GM23338 (cell line): ENCODE measurements at regions not wholly inside any gene's neighbourhood (a gene's known extent, or its start where the extent isn't known, plus 50 kb on each side); places are given as distances from the start of the nearest gene placed in this dataset.

Experiments
- ATAC-seq: fragments of 200-7000 bp; cut with Tn5 transposase; 3 replicates; pipeline ENCODE4 v1.9.1; 2020
- DNase-seq: peaks from one replicate; pipeline ENCODE4 v3.0.0-alpha.2; 2015; ENCODE audit warnings: low spot score
- H2AFZ ChIP-seq: fragments of 200-600 bp; sonication (generic); 2 replicates; pipeline ENCODE4 v1.8.0; 2016; ENCODE audit warnings: antibody characterized with exemption, mild to moderate bottlenecking, moderate library complexity
- H3F3A ChIP-seq: fragments of 200-600 bp; sonication (generic); replicated peaks from 2 replicates; pipeline ENCODE4 v1.8.0; 2017; ENCODE audit warnings: antibody characterized with exemption, mixed run types, low read depth
- H3K27ac ChIP-seq: fragments of 200-600 bp; sonication (generic); 2 replicates; pipeline ENCODE4 v1.6.1; 2016; ENCODE audit warnings: low read depth
- H3K27me3 ChIP-seq: fragments of 200-600 bp; sonication (generic); 2 replicates; pipeline ENCODE4 v1.8.0; 2016; ENCODE audit warnings: mild to moderate bottlenecking, mixed run types, moderate library complexity; ENCODE audit not compliant: insufficient read depth
- H3K36me3 ChIP-seq: fragments of 200-600 bp; sonication (generic); 2 replicates; pipeline ENCODE4 v1.8.0; 2016; ENCODE audit warnings: mild to moderate bottlenecking; ENCODE audit not compliant: insufficient read depth
- H3K4me1 ChIP-seq: fragments of 200-600 bp; sonication (generic); 2 replicates; pipeline ENCODE4 v1.8.0; 2016; ENCODE audit warnings: mild to moderate bottlenecking, moderate library complexity; ENCODE audit not compliant: insufficient read depth
- H3K4me2 ChIP-seq: fragments of 200-600 bp; sonication (generic); 2 replicates; pipeline ENCODE4 v1.7.1; 2017; ENCODE audit warnings: mixed run types
- H3K4me3 ChIP-seq: fragments of 200-600 bp; sonication (generic); 2 replicates; pipeline ENCODE4 v1.6.1; 2016; ENCODE audit warnings: mixed run types
- H3K79me2 ChIP-seq: fragments of 200-600 bp; sonication (generic); replicated peaks from 2 replicates; pipeline ENCODE4 v1.8.0; 2017; ENCODE audit warnings: mild to moderate bottlenecking; ENCODE audit not compliant: insufficient read depth
- H3K9me2 ChIP-seq: fragments of 200-600 bp; sonication (generic); 2 replicates; pipeline ENCODE4 v1.8.0; 2017; ENCODE audit not compliant: insufficient read depth
- H4K20me1 ChIP-seq: fragments of 200-600 bp; sonication (generic); replicated peaks from 2 replicates; pipeline ENCODE4 v1.8.0; 2017; ENCODE audit warnings: mild to moderate bottlenecking; ENCODE audit not compliant: insufficient read depth
- H3K27ac Mint-ChIP-seq: 2 replicates; pipeline ENCODE4 v1.8.0; 2020; ENCODE audit warnings: inconsistent platforms, mild to moderate bottlenecking, moderate library complexity, mixed read lengths
- H3K27me3 Mint-ChIP-seq: 3 replicates; pipeline ENCODE4 v1.8.0; 2022; ENCODE audit warnings: low read depth, mild to moderate bottlenecking, moderate library complexity, mixed read lengths, inconsistent platforms; ENCODE audit not compliant: insufficient read depth, poor library complexity
- H3K36me3 Mint-ChIP-seq: 3 replicates; pipeline ENCODE4 v1.8.0; 2021; ENCODE audit warnings: low read depth, mild to moderate bottlenecking, inconsistent platforms, moderate library complexity, mixed read lengths
- H3K4me1 Mint-ChIP-seq: 3 replicates; pipeline ENCODE4 v1.8.0; 2020; ENCODE audit warnings: mild to moderate bottlenecking, inconsistent platforms, mixed read lengths
- H3K4me3 Mint-ChIP-seq: 3 replicates; pipeline ENCODE4 v1.8.0; 2021; ENCODE audit warnings: moderate library complexity, mild to moderate bottlenecking, inconsistent platforms, mixed read lengths
- H3K9me3 Mint-ChIP-seq: 3 replicates; pipeline ENCODE4 v1.8.0; 2020; ENCODE audit warnings: moderate library complexity, mild to moderate bottlenecking, inconsistent platforms, mixed read lengths
- CREB1 ChIP-seq: fragments of 250-450 bp; sonication (Bioruptor Pico); IDR thresholded peaks from 2 replicates; pipeline ENCODE4 v1.5.0; 2020; ENCODE audit warnings: low read depth, mild to moderate bottlenecking, moderate library complexity
- EZH2 ChIP-seq: fragments of 200-600 bp; sonication (generic); IDR thresholded peaks from one replicate; pipeline ENCODE4 v1.8.0; 2017; ENCODE audit warnings: antibody characterized with exemption, mild to moderate bottlenecking, low read depth; ENCODE audit not compliant: unreplicated experiment
- EZH2phosphoT487 ChIP-seq: fragments of 200-600 bp; sonication (generic); IDR thresholded peaks from one replicate; pipeline ENCODE4 v1.8.1; 2018; ENCODE audit warnings: antibody characterized with exemption; ENCODE audit not compliant: unreplicated experiment
- JUNB ChIP-seq: IDR thresholded peaks from one replicate; pipeline ENCODE4 v1.6.1; 2016; ENCODE audit warnings: antibody characterized with exemption; ENCODE audit not compliant: unreplicated experiment
- NANOG ChIP-seq: IDR thresholded peaks from 2 replicates; pipeline ENCODE4 v1.6.1; 2016; ENCODE audit warnings: antibody characterized with exemption, borderline replicate concordance
- POLR2AphosphoS5 ChIP-seq: IDR thresholded peaks from 2 replicates; pipeline ENCODE4 v1.6.1; 2016; ENCODE audit warnings: antibody characterized with exemption, low read depth
- ZNF331 ChIP-seq: fragments of 250-450 bp; sonication (Bioruptor Pico); IDR thresholded peaks from 2 replicates; pipeline ENCODE4 v1.5.0; 2020; ENCODE audit warnings: low read depth, mild to moderate bottlenecking, moderate library complexity
- TF ChIP-seq, protein P1 (sequence below), 2 experiments: fragments of 200-600 bp in 1 of 2; sonication (generic) in 1 of 2; conservative IDR thresholded peaks; 2 replicates each; pipeline versions ENCODE4 v1.5.1 to v1.6.1; 2016 to 2017; ENCODE audit warnings: antibody characterized with exemption in 2 of 2, low read depth in 2 of 2, mild to moderate bottlenecking in 2 of 2, moderate library complexity in 1 of 2
- TF ChIP-seq, protein P2 (sequence below): IDR thresholded peaks from one replicate; pipeline ENCODE4 v1.6.1; 2018; ENCODE audit warnings: antibody characterized with exemption; ENCODE audit not compliant: unreplicated experiment
- TF ChIP-seq, protein P3 (sequence below): fragments of 250-450 bp; sonication (Bioruptor Pico); IDR thresholded peaks from 2 replicates; pipeline ENCODE4 v1.5.0; 2020; ENCODE audit warnings: mild to moderate bottlenecking, moderate library complexity

- TF ChIP-seq, protein P1, sequence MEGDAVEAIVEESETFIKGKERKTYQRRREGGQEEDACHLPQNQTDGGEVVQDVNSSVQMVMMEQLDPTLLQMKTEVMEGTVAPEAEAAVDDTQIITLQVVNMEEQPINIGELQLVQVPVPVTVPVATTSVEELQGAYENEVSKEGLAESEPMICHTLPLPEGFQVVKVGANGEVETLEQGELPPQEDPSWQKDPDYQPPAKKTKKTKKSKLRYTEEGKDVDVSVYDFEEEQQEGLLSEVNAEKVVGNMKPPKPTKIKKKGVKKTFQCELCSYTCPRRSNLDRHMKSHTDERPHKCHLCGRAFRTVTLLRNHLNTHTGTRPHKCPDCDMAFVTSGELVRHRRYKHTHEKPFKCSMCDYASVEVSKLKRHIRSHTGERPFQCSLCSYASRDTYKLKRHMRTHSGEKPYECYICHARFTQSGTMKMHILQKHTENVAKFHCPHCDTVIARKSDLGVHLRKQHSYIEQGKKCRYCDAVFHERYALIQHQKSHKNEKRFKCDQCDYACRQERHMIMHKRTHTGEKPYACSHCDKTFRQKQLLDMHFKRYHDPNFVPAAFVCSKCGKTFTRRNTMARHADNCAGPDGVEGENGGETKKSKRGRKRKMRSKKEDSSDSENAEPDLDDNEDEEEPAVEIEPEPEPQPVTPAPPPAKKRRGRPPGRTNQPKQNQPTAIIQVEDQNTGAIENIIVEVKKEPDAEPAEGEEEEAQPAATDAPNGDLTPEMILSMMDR (conservative IDR thresholded peaks at IDR 0.05; ENCODE audit: low read depth in 2 of 2): no peak
- TF ChIP-seq, protein P2, sequence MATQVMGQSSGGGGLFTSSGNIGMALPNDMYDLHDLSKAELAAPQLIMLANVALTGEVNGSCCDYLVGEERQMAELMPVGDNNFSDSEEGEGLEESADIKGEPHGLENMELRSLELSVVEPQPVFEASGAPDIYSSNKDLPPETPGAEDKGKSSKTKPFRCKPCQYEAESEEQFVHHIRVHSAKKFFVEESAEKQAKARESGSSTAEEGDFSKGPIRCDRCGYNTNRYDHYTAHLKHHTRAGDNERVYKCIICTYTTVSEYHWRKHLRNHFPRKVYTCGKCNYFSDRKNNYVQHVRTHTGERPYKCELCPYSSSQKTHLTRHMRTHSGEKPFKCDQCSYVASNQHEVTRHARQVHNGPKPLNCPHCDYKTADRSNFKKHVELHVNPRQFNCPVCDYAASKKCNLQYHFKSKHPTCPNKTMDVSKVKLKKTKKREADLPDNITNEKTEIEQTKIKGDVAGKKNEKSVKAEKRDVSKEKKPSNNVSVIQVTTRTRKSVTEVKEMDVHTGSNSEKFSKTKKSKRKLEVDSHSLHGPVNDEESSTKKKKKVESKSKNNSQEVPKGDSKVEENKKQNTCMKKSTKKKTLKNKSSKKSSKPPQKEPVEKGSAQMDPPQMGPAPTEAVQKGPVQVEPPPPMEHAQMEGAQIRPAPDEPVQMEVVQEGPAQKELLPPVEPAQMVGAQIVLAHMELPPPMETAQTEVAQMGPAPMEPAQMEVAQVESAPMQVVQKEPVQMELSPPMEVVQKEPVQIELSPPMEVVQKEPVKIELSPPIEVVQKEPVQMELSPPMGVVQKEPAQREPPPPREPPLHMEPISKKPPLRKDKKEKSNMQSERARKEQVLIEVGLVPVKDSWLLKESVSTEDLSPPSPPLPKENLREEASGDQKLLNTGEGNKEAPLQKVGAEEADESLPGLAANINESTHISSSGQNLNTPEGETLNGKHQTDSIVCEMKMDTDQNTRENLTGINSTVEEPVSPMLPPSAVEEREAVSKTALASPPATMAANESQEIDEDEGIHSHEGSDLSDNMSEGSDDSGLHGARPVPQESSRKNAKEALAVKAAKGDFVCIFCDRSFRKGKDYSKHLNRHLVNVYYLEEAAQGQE: no peak
- TF ChIP-seq EZH2phosphoT487 (no peak), EZH2 (no peak), ZNF331 (CRISPR knock-in tag) (no peak), NANOG (no peak), JUNB (no peak)
Measured at GRCh38 chr7:9097565-9098060, 664.2 kb downstream of the NXPH1 start (continued).

DNA sequence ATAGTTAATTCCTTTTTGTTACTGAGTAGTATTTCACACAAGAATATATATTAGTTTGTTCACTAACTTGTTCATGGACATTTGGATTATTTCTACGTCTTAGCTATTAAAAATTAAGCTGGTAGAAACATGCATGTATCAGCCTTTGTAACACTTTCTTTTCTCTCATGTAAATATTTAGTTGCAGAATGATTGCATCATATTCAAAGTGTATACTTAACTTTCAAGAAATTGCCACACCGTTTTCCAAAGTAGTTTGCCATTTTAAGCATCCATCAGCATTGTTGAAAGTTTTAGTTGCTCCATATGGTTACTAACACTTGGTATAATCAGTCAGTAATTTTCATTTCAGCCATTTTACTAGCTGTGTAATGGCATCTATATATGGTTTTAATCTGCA lies 666.9 kb downstream of the NXPH1 start:
- Histone ChIP-seq H4K20me1 (no peaks in the 10 kb centered on the region), H3F3A (no peaks in the 10 kb centered on the region), H3K79me2 (no peaks in the 10 kb centered on the region), H3K27ac (no peak overlapping the region), H3K36me3 (no peaks in the 10 kb centered on the region), H3K9me2 (no peaks in the 10 kb centered on the region), H3K4me1 (no peaks in the 10 kb centered on the region), H3K4me3 (no peak overlapping the region), H2AFZ (no peak overlapping the region), H3K27me3 (no peaks in the 10 kb centered on the region), H3K4me2 (no peak overlapping the region)
- no peaks in the 10 kb centered on the region; the same call in 2 of the 3 replicates for H3K9me3 Mint-ChIP-seq
- no peaks in the 10 kb centered on the region for H3K27me3 Mint-ChIP-seq
- no peaks in the 10 kb centered on the region for H3K36me3 Mint-ChIP-seq
- no peaks in the 10 kb centered on the region for H3K4me1 Mint-ChIP-seq
- no peak for ATAC-seq
- H3K4me3 Mint-ChIP-seq: no peak overlapping the region
- H3K27ac Mint-ChIP-seq: no peak overlapping the region
- no peak for DNase-seq
- TF ChIP-seq EZH2 (no peak), JUNB (no peak), POLR2AphosphoS5 (no peak), EZH2phosphoT487 (no peak), CREB1 (CRISPR knock-in tag) (no peak)
- TF ChIP-seq, protein P2: no peak
- TF ChIP-seq, protein P3, sequence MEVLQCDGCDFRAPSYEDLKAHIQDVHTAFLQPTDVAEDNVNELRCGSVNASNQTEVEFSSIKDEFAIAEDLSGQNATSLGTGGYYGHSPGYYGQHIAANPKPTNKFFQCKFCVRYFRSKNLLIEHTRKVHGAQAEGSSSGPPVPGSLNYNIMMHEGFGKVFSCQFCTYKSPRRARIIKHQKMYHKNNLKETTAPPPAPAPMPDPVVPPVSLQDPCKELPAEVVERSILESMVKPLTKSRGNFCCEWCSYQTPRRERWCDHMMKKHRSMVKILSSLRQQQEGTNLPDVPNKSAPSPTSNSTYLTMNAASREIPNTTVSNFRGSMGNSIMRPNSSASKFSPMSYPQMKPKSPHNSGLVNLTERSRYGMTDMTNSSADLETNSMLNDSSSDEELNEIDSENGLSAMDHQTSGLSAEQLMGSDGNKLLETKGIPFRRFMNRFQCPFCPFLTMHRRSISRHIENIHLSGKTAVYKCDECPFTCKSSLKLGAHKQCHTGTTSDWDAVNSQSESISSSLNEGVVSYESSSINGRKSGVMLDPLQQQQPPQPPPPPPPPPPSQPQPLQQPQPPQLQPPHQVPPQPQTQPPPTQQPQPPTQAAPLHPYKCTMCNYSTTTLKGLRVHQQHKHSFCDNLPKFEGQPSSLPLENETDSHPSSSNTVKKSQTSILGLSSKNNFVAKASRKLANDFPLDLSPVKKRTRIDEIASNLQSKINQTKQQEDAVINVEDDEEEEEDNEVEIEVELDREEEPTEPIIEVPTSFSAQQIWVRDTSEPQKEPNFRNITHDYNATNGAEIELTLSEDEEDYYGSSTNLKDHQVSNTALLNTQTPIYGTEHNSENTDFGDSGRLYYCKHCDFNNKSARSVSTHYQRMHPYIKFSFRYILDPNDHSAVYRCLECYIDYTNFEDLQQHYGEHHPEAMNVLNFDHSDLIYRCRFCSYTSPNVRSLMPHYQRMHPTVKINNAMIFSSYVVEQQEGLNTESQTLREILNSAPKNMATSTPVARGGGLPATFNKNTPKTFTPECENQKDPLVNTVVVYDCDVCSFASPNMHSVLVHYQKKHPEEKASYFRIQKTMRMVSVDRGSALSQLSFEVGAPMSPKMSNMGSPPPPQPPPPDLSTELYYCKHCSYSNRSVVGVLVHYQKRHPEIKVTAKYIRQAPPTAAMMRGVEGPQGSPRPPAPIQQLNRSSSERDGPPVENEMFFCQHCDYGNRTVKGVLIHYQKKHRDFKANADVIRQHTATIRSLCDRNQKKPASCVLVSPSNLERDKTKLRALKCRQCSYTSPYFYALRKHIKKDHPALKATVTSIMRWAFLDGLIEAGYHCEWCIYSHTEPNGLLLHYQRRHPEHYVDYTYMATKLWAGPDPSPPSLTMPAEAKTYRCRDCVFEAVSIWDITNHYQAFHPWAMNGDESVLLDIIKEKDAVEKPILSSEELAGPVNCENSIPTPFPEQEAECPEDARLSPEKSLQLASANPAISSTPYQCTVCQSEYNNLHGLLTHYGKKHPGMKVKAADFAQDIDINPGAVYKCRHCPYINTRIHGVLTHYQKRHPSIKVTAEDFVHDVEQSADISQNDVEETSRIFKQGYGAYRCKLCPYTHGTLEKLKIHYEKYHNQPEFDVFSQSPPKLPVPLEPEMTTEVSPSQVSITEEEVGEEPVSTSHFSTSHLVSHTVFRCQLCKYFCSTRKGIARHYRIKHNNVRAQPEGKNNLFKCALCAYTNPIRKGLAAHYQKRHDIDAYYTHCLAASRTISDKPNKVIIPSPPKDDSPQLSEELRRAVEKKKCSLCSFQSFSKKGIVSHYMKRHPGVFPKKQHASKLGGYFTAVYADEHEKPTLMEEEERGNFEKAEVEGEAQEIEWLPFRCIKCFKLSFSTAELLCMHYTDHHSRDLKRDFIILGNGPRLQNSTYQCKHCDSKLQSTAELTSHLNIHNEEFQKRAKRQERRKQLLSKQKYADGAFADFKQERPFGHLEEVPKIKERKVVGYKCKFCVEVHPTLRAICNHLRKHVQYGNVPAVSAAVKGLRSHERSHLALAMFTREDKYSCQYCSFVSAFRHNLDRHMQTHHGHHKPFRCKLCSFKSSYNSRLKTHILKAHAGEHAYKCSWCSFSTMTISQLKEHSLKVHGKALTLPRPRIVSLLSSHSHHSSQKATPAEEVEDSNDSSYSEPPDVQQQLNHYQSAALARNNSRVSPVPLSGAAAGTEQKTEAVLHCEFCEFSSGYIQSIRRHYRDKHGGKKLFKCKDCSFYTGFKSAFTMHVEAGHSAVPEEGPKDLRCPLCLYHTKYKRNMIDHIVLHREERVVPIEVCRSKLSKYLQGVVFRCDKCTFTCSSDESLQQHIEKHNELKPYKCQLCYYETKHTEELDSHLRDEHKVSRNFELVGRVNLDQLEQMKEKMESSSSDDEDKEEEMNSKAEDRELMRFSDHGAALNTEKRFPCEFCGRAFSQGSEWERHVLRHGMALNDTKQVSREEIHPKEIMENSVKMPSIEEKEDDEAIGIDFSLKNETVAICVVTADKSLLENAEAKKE (CRISPR knock-in tag): no peak
